ENCODE measurements at regions not wholly inside any gene's neighbourhood (a gene's known extent, or its start where the extent isn't known, plus 50 kb on each side); places are given as distances from the start of the nearest gene placed in this dataset.

DNA sequence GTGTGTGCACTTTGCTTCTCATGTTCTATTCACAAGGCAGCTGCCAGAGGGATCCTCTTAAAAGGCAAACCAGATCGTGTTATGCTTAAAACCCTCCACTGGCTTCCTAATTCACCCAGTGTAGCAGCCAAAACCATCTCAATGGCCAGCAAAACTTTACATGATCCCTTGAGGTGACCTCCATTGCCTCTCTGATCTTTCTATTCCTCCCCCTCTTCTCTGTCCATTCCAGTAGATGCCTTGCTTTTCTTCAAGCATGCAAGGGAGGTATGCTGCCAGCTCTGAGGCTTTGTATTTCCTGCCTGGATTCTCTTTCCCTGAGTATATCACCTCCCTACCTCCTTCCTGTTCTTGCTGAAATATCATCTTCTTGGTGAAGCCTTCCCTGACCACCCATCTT is 93.2 kb upstream of the KCNK2 start:
- TF ChIP-seq POLR2A (IDR thresholded peaks at IDR 0.05; ENCODE audit: low read depth, low read length) (no peak), TAF1 (IDR thresholded peaks at IDR 0.05; ENCODE audit: borderline replicate concordance, low read depth, low read length) (no peak), POLR2AphosphoS5 (IDR thresholded peaks at IDR 0.05; ENCODE audit: low read depth, low read length) (no peak)
